Motor neuron (in vitro differentiated cells): ENCODE measurements at regions not wholly inside any gene's neighbourhood (a gene's known extent, or its start where the extent isn't known, plus 50 kb on each side); places are given as distances from the start of the nearest gene placed in this dataset.
"Not testable (repeated sequence)": the region's sequence is repeated elsewhere in the genome, so short reads cannot be mapped to it uniquely, and the experiment has no call there.

Source experiments
- ATAC-seq, 8 experiments: fragments of 200-7000 bp; cut with Tn5 transposase; replicated peaks in 6 of 8; 2 replicates each; pipeline ENCODE4 v1.8.0; 2021; ENCODE audit warnings: mild to moderate bottlenecking in 8 of 8, moderate library complexity in 8 of 8
- H3K27ac ChIP-seq, 2 donors: fragments of 250-450 bp; sonication (Bioruptor Pico); 2 replicates each; pipeline ENCODE4 v1.9.0; 2021; ENCODE audit warnings: antibody characterized with exemption in 2 of 2, mild to moderate bottlenecking in 2 of 2, moderate library complexity in 1 of 2
- H3K4me1 ChIP-seq, 2 donors: fragments of 250-450 bp; sonication (Bioruptor Pico); replicated peaks in 1 of 2; 2 replicates each; pipeline ENCODE4 v1.6.1; 2021; ENCODE audit warnings: antibody characterized with exemption in 2 of 2, mild to moderate bottlenecking in 2 of 2, moderate library complexity in 1 of 2
- H3K4me3 ChIP-seq, 5 donors: fragments of 250-450 bp; sonication (Bioruptor Pico); 2 replicates each; pipeline ENCODE4 v1.9.0; 2021; ENCODE audit warnings: antibody characterized with exemption in 5 of 5, mild to moderate bottlenecking in 5 of 5, moderate library complexity in 4 of 5
- WGBS, 10 experiments: fragments of 450-650 bp; shearing (Covaris generic); methylation state at CpG; one replicate each; pipeline ENCODE4 v1.0.0; 2022; 5-methylcytosine and 5-hydroxymethylcytosine counted together
- in situ Hi-C, 9 experiments: fragments of 400-800 bp; cut with MboI; loops; one replicate each; pipeline ENCODE4 v1.15.0; 2021; ENCODE audit warnings: low sequenced_read_pairs in 9 of 9, low pct_unique_long_range_greater_than_20kb in 2 of 9; ENCODE audit not compliant: unreplicated experiment in 9 of 9

GRCh38 chr10:111281516-111281915 is 204.7 kb downstream of the ADRA2A start:
- in situ Hi-C loops = no loop called here
- ATAC-seq = peak in 3 of 8 experiments; percentile 51 to 83 (median 59)
- H3K4me1 ChIP-seq = peaks cover 3 to 9% of the 10 kb centered on the region in 2 donors
- 0 to 73% (median 30%) methylated on average over 1 to 4 of the region's 4 CpGs; no CpG with 5 or more reads in 3 of the 10 experiments for WGBS, 10 experiments
- no peak overlapping the region for H3K27ac ChIP-seq
- H3K4me3 ChIP-seq = no peak overlapping the region

GRCh38 chr10:111289461-111289860 is 212.6 kb downstream of the ADRA2A start:
- Histone ChIP-seq H3K4me3 (no peak overlapping the region), H3K4me1 (peaks cover 20 to 23% of the 10 kb centered on the region in 2 donors), H3K27ac (no peak overlapping the region)
- in situ Hi-C loops = no loop called here
- peak in 4 of 8 experiments; percentile 32 to 72 (median 60) for ATAC-seq
- 20 to 76% (median 67%) methylated on average over 1 to 5 of the region's 5 CpGs; no CpG with 5 or more reads in 3 of the 10 experiments for WGBS, 10 experiments

- 0 to 96% (median 78%) methylated on average over 1 to 3 of the region's 3 CpGs for WGBS, 10 experiments
- no peak overlapping the region for H3K4me3 ChIP-seq
- H3K27ac ChIP-seq = no peak overlapping the region
- in situ Hi-C loops = no loop called here
- H3K4me1 ChIP-seq = peaks cover 18 to 23% of the 10 kb centered on the region in 2 donors
- no peak for ATAC-seq
Observed at GRCh38 chr10:111290649-111291048, 213.8 kb downstream of the ADRA2A start.

GRCh38 chr10:111295788-111296187 is 219.0 kb downstream of the ADRA2A start:
- Histone ChIP-seq H3K4me3 (no peak overlapping the region), H3K27ac (no peak overlapping the region), H3K4me1 (peaks cover 12 to 16% of the 10 kb centered on the region in 2 donors)
- no peak for ATAC-seq
- in situ Hi-C loops = no loop called here
- WGBS, 10 experiments = 0 to 100% (median 100%) methylated on average over 1 of the region's 1 CpG; no CpG with 5 or more reads in 5 of the 10 experiments

- no peak overlapping the region for H3K4me3 ChIP-seq
- in situ Hi-C loops = no loop called here
- peak; percentile 58 to 99 (median 91) for ATAC-seq
- no peak overlapping the region for H3K27ac ChIP-seq
- WGBS, 10 experiments = 0 to 92% (median 50%) methylated on average over 1 to 6 of the region's 6 CpGs; no CpG with 5 or more reads in 3 of the 10 experiments
- peaks cover 12 to 13% of the 10 kb centered on the region in 2 donors for H3K4me1 ChIP-seq
Observed at GRCh38 chr10:111297351-111297848, 220.6 kb downstream of the ADRA2A start.

- ATAC-seq = peak in 6 of 8 experiments; percentile 15 to 52 (median 30)
- H3K4me1 ChIP-seq = peaks cover 12 to 13% of the 10 kb centered on the region in 2 donors
- no peak overlapping the region for H3K4me3 ChIP-seq
- in situ Hi-C loops = no loop called here
- 17 to 100% (median 80%) methylated on average over 1 to 4 of the region's 4 CpGs; no CpG with 5 or more reads in 4 of the 10 experiments for WGBS, 10 experiments
- no peak overlapping the region for H3K27ac ChIP-seq
Observed at GRCh38 chr10:111298031-111298430, 221.2 kb downstream of the ADRA2A start.

- 33 to 93% (median 74%) methylated on average over 1 to 2 of the region's 2 CpGs; no CpG with 5 or more reads in 6 of the 10 experiments for WGBS, 10 experiments
- Histone ChIP-seq H3K4me3 (no peak overlapping the region), H3K4me1 (peaks cover 13 to 16% of the 10 kb centered on the region in 2 donors), H3K27ac (no peak overlapping the region)
- ATAC-seq = no peak
- in situ Hi-C loops = no loop called here
Observed at GRCh38 chr10:111299037-111299436, 222.2 kb downstream of the ADRA2A start.

GRCh38 chr10:111303887-111304286 is 227.1 kb downstream of the ADRA2A start:
- peaks cover 0 to 4% of the 10 kb centered on the region in 2 donors for H3K4me1 ChIP-seq
- 12 to 52% (median 23%) methylated on average over 2 to 4 of the region's 4 CpGs; no CpG with 5 or more reads in 4 of the 10 experiments for WGBS, 10 experiments
- peak in 4 of 8 experiments; percentile 10 to 59 (median 42) for ATAC-seq
- no peak overlapping the region for H3K27ac ChIP-seq
- in situ Hi-C loops = no loop called here
- H3K4me3 ChIP-seq = no peak overlapping the region

GRCh38 chr10:111316722-111317212 is 239.9 kb downstream of the ADRA2A start:
- no peak overlapping the region for H3K27ac ChIP-seq
- peak in 6 of 8 experiments; percentile 16 to 96 (median 89) for ATAC-seq
- in situ Hi-C loops = no loop called here

GRCh38 chr10:111319866-111320265 is 243.0 kb downstream of the ADRA2A start:
- in situ Hi-C loops = no loop called here
- no peak overlapping the region for H3K4me3 ChIP-seq
- no peak for ATAC-seq
- H3K4me1 ChIP-seq = peaks cover 11 to 12% of the 10 kb centered on the region in 2 donors
- no peak overlapping the region for H3K27ac ChIP-seq

More at GRCh38 chr10:111316722-111317212, 239.9 kb downstream of the ADRA2A start:
- WGBS, 10 experiments = 0 to 33% (median 6%) methylated on average over 1 to 4 of the region's 4 CpGs
- H3K4me3 ChIP-seq = peak overlapping the region in 1 of 5 donors; percentile 11
- H3K4me1 ChIP-seq = peaks cover 11 to 12% of the 10 kb centered on the region in 2 donors

GRCh38 chr10:111323389-111323966 is 246.6 kb downstream of the ADRA2A start:
- ATAC-seq = peak in 3 of 8 experiments; percentile 86 to 95 (median 89)
- 16 to 100% (median 64%) methylated on average over 1 to 3 of the region's 3 CpGs; no CpG with 5 or more reads in 2 of the 10 experiments for WGBS, 10 experiments
- no peak overlapping the region for H3K4me3 ChIP-seq
- in situ Hi-C loops = no loop called here
- H3K27ac ChIP-seq = no peak overlapping the region
- no peaks in the 10 kb centered on the region for H3K4me1 ChIP-seq

- H3K4me1 ChIP-seq, H3K27ac ChIP-seq, H3K4me3 ChIP-seq: not testable (repeated sequence)
- 0 to 43% (median 0%) methylated on average over 1 of the region's 1 CpG; no CpG with 5 or more reads in 3 of the 10 experiments for WGBS, 10 experiments
- ATAC-seq = peak in 5 of 8 experiments; percentile 43 to 58 (median 53)
- in situ Hi-C loops = loop anchor here in 1 of 9 experiments (25.0 kb wide), 1 partner anchor 245 kb away; the partner anchor contains the start of gene ADRA2A
Observed at GRCh38 chr10:111332174-111332573, 255.3 kb downstream of the ADRA2A start.

- Histone ChIP-seq H3K4me3 (no peak overlapping the region), H3K4me1 (peaks cover 4 to 5% of the 10 kb centered on the region in 2 donors), H3K27ac (no peak overlapping the region)
- in situ Hi-C loops = loop anchor here in 1 of 9 experiments (25.0 kb wide), 1 partner anchor 249 kb away; the partner anchor contains the start of gene ADRA2A
- 60 to 100% (median 89%) methylated on average over 1 to 2 of the region's 2 CpGs; no CpG with 5 or more reads in 5 of the 10 experiments for WGBS, 10 experiments
- no peak for ATAC-seq
Observed at GRCh38 chr10:111335826-111336225, 259.0 kb downstream of the ADRA2A start.
